HG03060 (cell line): ENCODE measurements at regions not wholly inside any gene's neighbourhood (a gene's known extent, or its start where the extent isn't known, plus 50 kb on each side); places are given as distances from the start of the nearest gene placed in this dataset.

Source experiments
- ATAC-seq: cut with Tn5 transposase; IDR thresholded peaks from one replicate; pipeline ENCODE4 v1.9.1; 2021; ENCODE audit warnings: low read depth, moderate number of reproducible peaks; ENCODE audit not compliant: unreplicated experiment

GRCh38 chr13:47472516-47472915, 528.6 kb downstream of the SUCLA2 start:
- ATAC-seq = no peak

GRCh38 chr13:47463726-47464125, 537.3 kb downstream of the SUCLA2 start:
- ATAC-seq = no peak

GRCh38 chr13:47463002-47463401, 538.1 kb downstream of the SUCLA2 start:
- ATAC-seq = no peak

- ATAC-seq = no peak
These were observed 539.3 kb downstream of the SUCLA2 start for GRCh38 chr13:47461816-47462215.

- ATAC-seq = no peak
These were observed 541.6 kb downstream of the SUCLA2 start for GRCh38 chr13:47459512-47459911.

GRCh38 chr13:47457626-47458025, 543.4 kb downstream of the SUCLA2 start:
- ATAC-seq = no peak

GRCh38 chr13:47455626-47456025, 545.4 kb downstream of the SUCLA2 start:
- ATAC-seq = no peak

GRCh38 chr13:47454986-47455385, 546.1 kb downstream of the SUCLA2 start:
- no peak for ATAC-seq

- no peak for ATAC-seq
These were observed 540.6 kb upstream of the HTR2A start for GRCh38 chr13:47437406-47437805.

GRCh38 chr13:47433461-47434005, 536.7 kb upstream of the HTR2A start:
- no peak for ATAC-seq

GRCh38 chr13:47426126-47426849, 529.4 kb upstream of the HTR2A start:
- ATAC-seq = no peak

- no peak for ATAC-seq
These were observed 524.7 kb upstream of the HTR2A start for GRCh38 chr13:47421525-47421924.

GRCh38 chr13:47420568-47420967, 523.7 kb upstream of the HTR2A start:
- no peak for ATAC-seq

- no peak for ATAC-seq
These were observed 523.2 kb upstream of the HTR2A start for GRCh38 chr13:47420020-47420419.

GRCh38 chr13:47418206-47418920, 521.5 kb upstream of the HTR2A start:
- no peak for ATAC-seq

GRCh38 chr13:47417485-47417884, 520.6 kb upstream of the HTR2A start:
- no peak for ATAC-seq

- no peak for ATAC-seq
These were observed 518.2 kb upstream of the HTR2A start for GRCh38 chr13:47415048-47415447.

GRCh38 chr13:47413526-47413925, 516.7 kb upstream of the HTR2A start:
- ATAC-seq = no peak

GRCh38 chr13:47413112-47413511, 516.3 kb upstream of the HTR2A start:
- no peak for ATAC-seq

GRCh38 chr13:47409778-47410177, 512.9 kb upstream of the HTR2A start:
- ATAC-seq = no peak

GRCh38 chr13:47408546-47409319, 511.9 kb upstream of the HTR2A start:
- ATAC-seq = no peak
